ENCODE measurements at regions not wholly inside any gene's neighbourhood (a gene's known extent, or its start where the extent isn't known, plus 50 kb on each side); places are given as distances from the start of the nearest gene placed in this dataset.

- H3K36me3 ChIP-seq (ENCODE audit: insufficient read depth, low read length), result no peaks in the 10 kb centered on the region
- peaks cover 17% of the 10 kb centered on the region; the same call in 1 of the 2 replicates for H3K9me3 ChIP-seq (ENCODE audit: control insufficient read depth, insufficient read depth, low read length)
- no peaks in the 10 kb centered on the region; the same call in 1 of the 2 replicates for H3K4me1 ChIP-seq (ENCODE audit: insufficient read depth, low read length)
- H3K9ac ChIP-seq (ENCODE audit: low read depth, low read length), result no peak overlapping the region
These were observed 228.0 kb downstream of the CALCRL start for GRCh38 chr2:187220071-187220470.

- Histone ChIP-seq H3K36me3 (ENCODE audit: insufficient read depth, low read length) (no peaks in the 10 kb centered on the region), H3K4me1 (ENCODE audit: insufficient read depth, low read length) (no peaks in the 10 kb centered on the region), H3K9me3 (ENCODE audit: control insufficient read depth, insufficient read depth, low read length) (no peaks in the 10 kb centered on the region; the same call in 1 of the 2 replicates), H3K9ac (ENCODE audit: low read depth, low read length) (no peak overlapping the region)
These were observed 232.4 kb downstream of the CALCRL start for GRCh38 chr2:187215532-187216240.

GRCh38 chr2:187214306-187214705 is 233.7 kb downstream of the CALCRL start:
- H3K4me1 ChIP-seq (ENCODE audit: insufficient read depth, low read length), result no peaks in the 10 kb centered on the region
- no peaks in the 10 kb centered on the region for H3K36me3 ChIP-seq (ENCODE audit: insufficient read depth, low read length)
- no peak overlapping the region for H3K9ac ChIP-seq (ENCODE audit: low read depth, low read length)
- H3K9me3 ChIP-seq (ENCODE audit: control insufficient read depth, insufficient read depth, low read length), result no peaks in the 10 kb centered on the region; the same call in 1 of the 2 replicates

GRCh38 chr2:187213798-187214197 is 234.3 kb downstream of the CALCRL start:
- no peaks in the 10 kb centered on the region; the same call in 1 of the 2 replicates for H3K9me3 ChIP-seq (ENCODE audit: control insufficient read depth, insufficient read depth, low read length)

GRCh38 chr2:187210726-187211125 is 237.3 kb downstream of the CALCRL start:
- H3K36me3 ChIP-seq (ENCODE audit: insufficient read depth, low read length), result no peaks in the 10 kb centered on the region
- no peaks in the 10 kb centered on the region; the same call in 1 of the 2 replicates for H3K9me3 ChIP-seq (ENCODE audit: control insufficient read depth, insufficient read depth, low read length)
- no peak overlapping the region for H3K9ac ChIP-seq (ENCODE audit: low read depth, low read length)
- peaks cover 6% of the 10 kb centered on the region; the same call in 1 of the 2 replicates for H3K4me1 ChIP-seq (ENCODE audit: insufficient read depth, low read length)

More at GRCh38 chr2:187213798-187214197, 234.3 kb downstream of the CALCRL start:
- Histone ChIP-seq H3K4me1 (ENCODE audit: insufficient read depth, low read length) (no peaks in the 10 kb centered on the region), H3K9ac (ENCODE audit: low read depth, low read length) (no peak overlapping the region), H3K36me3 (ENCODE audit: insufficient read depth, low read length) (no peaks in the 10 kb centered on the region)

GRCh38 chr2:187208199-187208785 is 239.8 kb downstream of the CALCRL start:
- peaks cover 6% of the 10 kb centered on the region; the same call in 1 of the 2 replicates for H3K4me1 ChIP-seq (ENCODE audit: insufficient read depth, low read length)
- H3K9me3 ChIP-seq (ENCODE audit: control insufficient read depth, insufficient read depth, low read length), result no peaks in the 10 kb centered on the region; the same call in 1 of the 2 replicates
- H3K36me3 ChIP-seq (ENCODE audit: insufficient read depth, low read length), result no peaks in the 10 kb centered on the region
- no peak overlapping the region for H3K9ac ChIP-seq (ENCODE audit: low read depth, low read length)

GRCh38 chr2:187207126-187207525 is 240.9 kb downstream of the CALCRL start:
- Histone ChIP-seq H3K9me3 (ENCODE audit: control insufficient read depth, insufficient read depth, low read length) (no peaks in the 10 kb centered on the region; the same call in 1 of the 2 replicates), H3K4me1 (ENCODE audit: insufficient read depth, low read length) (peaks cover 6% of the 10 kb centered on the region; the same call in 1 of the 2 replicates), H3K9ac (ENCODE audit: low read depth, low read length) (no peak overlapping the region), H3K36me3 (ENCODE audit: insufficient read depth, low read length) (no peaks in the 10 kb centered on the region)

GRCh38 chr2:187206471-187206870 is 241.6 kb downstream of the CALCRL start:
- H3K36me3 ChIP-seq (ENCODE audit: insufficient read depth, low read length), result no peaks in the 10 kb centered on the region
- H3K9ac ChIP-seq (ENCODE audit: low read depth, low read length), result no peak overlapping the region
- peaks cover 6% of the 10 kb centered on the region; the same call in 1 of the 2 replicates for H3K4me1 ChIP-seq (ENCODE audit: insufficient read depth, low read length)
- H3K9me3 ChIP-seq (ENCODE audit: control insufficient read depth, insufficient read depth, low read length), result no peaks in the 10 kb centered on the region; the same call in 1 of the 2 replicates

- Histone ChIP-seq H3K9ac (ENCODE audit: low read depth, low read length) (no peak overlapping the region), H3K36me3 (ENCODE audit: insufficient read depth, low read length) (no peaks in the 10 kb centered on the region), H3K9me3 (ENCODE audit: control insufficient read depth, insufficient read depth, low read length) (no peaks in the 10 kb centered on the region; the same call in 1 of the 2 replicates), H3K4me1 (ENCODE audit: insufficient read depth, low read length) (peaks cover 6% of the 10 kb centered on the region; the same call in 1 of the 2 replicates)
These were observed 242.0 kb downstream of the CALCRL start for GRCh38 chr2:187206071-187206470.

- Histone ChIP-seq H3K9me3 (ENCODE audit: control insufficient read depth, insufficient read depth, low read length) (no peaks in the 10 kb centered on the region), H3K4me1 (ENCODE audit: insufficient read depth, low read length) (no peaks in the 10 kb centered on the region), H3K36me3 (ENCODE audit: insufficient read depth, low read length) (no peaks in the 10 kb centered on the region), H3K9ac (ENCODE audit: low read depth, low read length) (no peak overlapping the region)
These were observed 249.9 kb downstream of the CALCRL start for GRCh38 chr2:187198136-187198535.

- no peaks in the 10 kb centered on the region for H3K4me1 ChIP-seq (ENCODE audit: insufficient read depth, low read length)
- no peaks in the 10 kb centered on the region for H3K9me3 ChIP-seq (ENCODE audit: control insufficient read depth, insufficient read depth, low read length)
- H3K9ac ChIP-seq (ENCODE audit: low read depth, low read length), result no peak overlapping the region
- no peaks in the 10 kb centered on the region for H3K36me3 ChIP-seq (ENCODE audit: insufficient read depth, low read length)
These were observed 254.0 kb downstream of the CALCRL start for GRCh38 chr2:187194049-187194448.

GRCh38 chr2:187188783-187189631 is 259.0 kb downstream of the CALCRL start:
- H3K9me3 ChIP-seq (ENCODE audit: control insufficient read depth, insufficient read depth, low read length), result no peaks in the 10 kb centered on the region

GRCh38 chr2:187187519-187187918 is 260.5 kb downstream of the CALCRL start:
- no peaks in the 10 kb centered on the region for H3K4me1 ChIP-seq (ENCODE audit: insufficient read depth, low read length)
- no peaks in the 10 kb centered on the region for H3K36me3 ChIP-seq (ENCODE audit: insufficient read depth, low read length)
- H3K9me3 ChIP-seq (ENCODE audit: control insufficient read depth, insufficient read depth, low read length), result no peaks in the 10 kb centered on the region
- H3K9ac ChIP-seq (ENCODE audit: low read depth, low read length), result no peak overlapping the region

More at GRCh38 chr2:187188783-187189631, 259.0 kb downstream of the CALCRL start:
- Histone ChIP-seq H3K36me3 (ENCODE audit: insufficient read depth, low read length) (no peaks in the 10 kb centered on the region), H3K9ac (ENCODE audit: low read depth, low read length) (no peak overlapping the region), H3K4me1 (ENCODE audit: insufficient read depth, low read length) (no peaks in the 10 kb centered on the region)

GRCh38 chr2:187180529-187180928 is 267.5 kb downstream of the CALCRL start:
- no peaks in the 10 kb centered on the region for H3K4me1 ChIP-seq (ENCODE audit: insufficient read depth, low read length)
- H3K36me3 ChIP-seq (ENCODE audit: insufficient read depth, low read length), result no peaks in the 10 kb centered on the region
- no peaks in the 10 kb centered on the region for H3K9me3 ChIP-seq (ENCODE audit: control insufficient read depth, insufficient read depth, low read length)
- no peak overlapping the region for H3K9ac ChIP-seq (ENCODE audit: low read depth, low read length)
